Embryonic facial prominence (tissue), 1 donor: ENCODE measurements at regions not wholly inside any gene's neighbourhood (a gene's known extent, or its start where the extent isn't known, plus 50 kb on each side); places are given as distances from the start of the nearest gene placed in this dataset.

Source experiments
- DNase-seq: peaks from one replicate; pipeline ENCODE4 v3.0.0-alpha.2; 2016; ENCODE audit errors: extremely low spot score

DNA sequence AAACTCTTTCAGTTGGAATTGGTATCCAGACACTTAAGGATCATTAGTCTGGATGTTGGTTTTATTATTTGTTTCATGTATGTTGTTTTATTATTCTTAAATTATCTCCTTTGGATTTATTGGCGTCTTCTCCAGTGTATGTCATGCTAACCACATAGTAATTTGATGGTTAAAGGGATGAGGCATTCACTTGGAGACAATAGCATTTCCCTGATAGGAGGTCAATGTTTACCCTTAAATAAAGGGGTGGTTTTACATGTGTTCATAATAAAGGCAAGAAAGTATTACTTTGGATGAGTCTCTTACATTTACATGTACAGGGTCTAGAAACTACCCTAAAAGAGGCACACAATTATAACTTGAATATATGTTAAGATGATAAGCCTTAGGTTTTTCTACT is 51.2 kb upstream of the RNF144B start:
- no peak for DNase-seq

GRCh38 chr6:18334251-18334650 is 52.9 kb upstream of the RNF144B start:
- no peak for DNase-seq

- no peak for DNase-seq
These were observed 56.5 kb upstream of the RNF144B start for GRCh38 chr6:18330548-18331081.

- no peak for DNase-seq
These were observed 57.4 kb upstream of the RNF144B start for GRCh38 chr6:18329776-18330175.

- no peak for DNase-seq
These were observed 58.6 kb upstream of the RNF144B start for GRCh38 chr6:18328540-18328939.

DNA sequence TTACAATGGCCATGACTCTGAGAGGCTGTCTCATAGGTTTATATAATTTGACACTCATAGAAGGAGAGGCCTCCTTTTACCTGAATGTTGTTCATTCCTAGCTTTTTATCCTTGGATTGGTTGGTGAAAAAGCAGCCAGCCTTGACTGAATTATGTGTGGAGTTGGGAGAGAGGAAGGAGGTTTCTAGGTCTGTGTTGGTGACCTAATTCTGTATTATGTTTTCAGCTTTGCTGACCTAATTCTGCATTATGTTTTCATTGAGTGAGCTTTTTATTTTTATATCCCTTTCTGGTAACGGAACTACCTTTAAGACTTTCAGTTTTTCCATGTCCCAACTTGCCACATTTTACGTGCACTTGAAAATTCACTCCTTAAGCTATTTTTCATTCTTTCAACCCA is 59.1 kb upstream of the RNF144B start:
- DNase-seq: no peak

DNA sequence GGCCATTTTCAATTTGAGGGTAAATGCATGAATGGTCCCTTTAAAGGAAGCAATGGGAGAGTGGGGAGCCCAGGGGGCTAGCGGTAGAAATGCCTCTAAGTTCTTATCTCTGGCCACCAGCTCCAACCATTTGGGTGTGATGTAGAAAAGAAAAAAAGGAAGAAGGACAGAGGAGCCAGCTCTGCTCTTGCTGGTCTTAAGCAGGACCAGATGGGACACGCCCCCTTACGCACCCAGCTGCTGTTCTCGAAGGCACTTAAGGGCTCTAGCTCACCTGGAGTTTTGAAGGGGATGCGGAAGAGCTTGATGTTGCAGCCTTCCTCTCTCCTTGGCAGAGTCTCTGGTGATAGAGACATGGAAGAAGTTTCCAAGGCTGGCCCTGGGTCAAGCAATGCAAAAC is 59.5 kb upstream of the RNF144B start:
- no peak for DNase-seq

GRCh38 chr6:18326980-18327379 is 60.2 kb upstream of the RNF144B start:
- no peak for DNase-seq

- no peak for DNase-seq
These were observed 61.1 kb upstream of the RNF144B start for GRCh38 chr6:18326001-18326400.

DNA sequence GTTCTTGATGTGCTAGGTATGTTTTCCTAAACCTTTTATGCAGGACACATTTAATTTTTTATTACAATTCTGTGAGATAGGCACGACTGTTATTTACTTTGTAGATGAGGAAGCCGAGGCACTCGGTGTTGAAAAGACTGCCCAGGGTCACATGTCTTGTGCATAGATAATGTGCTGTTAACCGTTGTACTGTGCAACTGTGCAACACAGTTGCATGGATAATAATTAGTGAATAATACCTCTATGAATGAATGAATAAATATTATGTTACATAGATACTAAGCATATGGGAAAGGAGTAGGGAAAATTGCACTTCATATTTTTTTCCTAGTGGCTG is 60.3 kb upstream of the DEK start:
- DNase-seq: no peak

DNA sequence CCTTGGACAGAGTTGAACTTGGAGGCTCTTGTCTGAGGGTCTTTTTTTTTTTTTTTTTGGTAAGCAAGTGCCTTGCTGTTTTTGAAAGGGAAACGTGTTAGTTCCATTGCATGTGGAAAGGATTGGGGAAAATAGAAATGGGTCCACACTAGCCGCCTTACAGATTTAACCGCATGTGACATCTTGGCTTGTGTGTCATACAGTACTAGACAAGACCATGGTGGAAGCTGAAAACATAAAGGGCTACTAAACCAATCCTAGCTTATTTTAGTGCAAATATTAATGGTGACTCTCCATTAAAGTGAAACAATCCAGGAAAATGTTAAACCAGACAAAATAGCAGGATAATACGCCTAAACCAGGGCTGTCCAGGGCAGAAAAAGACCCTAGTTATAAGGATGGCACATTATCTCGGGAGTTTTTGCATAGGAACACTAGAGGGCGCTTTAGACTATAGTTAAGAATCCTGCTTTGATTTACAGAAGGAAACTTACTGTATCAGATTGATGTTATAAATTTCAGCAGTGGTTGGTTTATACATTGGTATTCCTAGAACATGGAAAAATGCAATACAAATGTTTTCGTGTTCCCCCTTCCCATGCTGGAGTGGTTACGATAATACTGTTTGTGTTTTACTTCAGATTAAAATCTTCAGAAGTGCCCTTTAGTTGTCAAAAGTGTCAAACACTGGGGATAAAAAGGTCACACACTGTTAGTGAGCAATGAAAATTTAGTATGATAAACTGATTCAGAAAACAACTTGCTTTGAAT is 59.8 kb upstream of the DEK start:
- DNase-seq: peak; percentile 70

- no peak for DNase-seq
These were observed 53.5 kb upstream of the DEK start for GRCh38 chr6:18317850-18318249.

GRCh38 chr6:18314317-18314997 is 50.1 kb upstream of the DEK start:
- DNase-seq: no peak
